ENCODE measurements at regions not wholly inside any gene's neighbourhood (a gene's known extent, or its start where the extent isn't known, plus 50 kb on each side); places are given as distances from the start of the nearest gene placed in this dataset.

DNA sequence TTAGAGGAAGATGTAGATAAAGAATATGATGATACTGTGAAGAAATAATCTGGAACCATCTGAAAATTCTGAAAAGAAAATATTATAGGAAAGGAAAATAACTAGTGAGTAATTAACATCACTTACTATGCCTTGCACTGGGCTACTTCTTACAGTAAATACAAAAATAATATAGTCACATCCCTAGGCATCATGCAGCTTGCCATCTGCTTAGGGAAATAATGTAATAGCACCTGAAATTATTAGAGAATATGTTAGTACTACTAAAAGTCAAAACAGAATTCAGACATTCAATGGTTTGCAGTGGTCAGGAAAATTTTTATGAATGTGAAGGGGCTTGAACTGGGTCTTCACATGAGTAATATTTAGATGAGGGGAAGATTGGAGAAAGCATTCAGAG lies 272.2 kb upstream of the EMCN start:
- TF ChIP-seq CTCF (IDR thresholded peaks at IDR 0.05) (no peak), POLR2A (IDR thresholded peaks at IDR 0.05) (no peak)

Data from vagina (tissue), 2 donors.